Peyer's patch (tissue), 4 donors: ENCODE measurements at regions not wholly inside any gene's neighbourhood (a gene's known extent, or its start where the extent isn't known, plus 50 kb on each side); places are given as distances from the start of the nearest gene placed in this dataset.

Experiments
- DNase-seq, 3 donors: peaks; one replicate each; pipeline ENCODE4 v3.0.0-alpha.2; 2017 to 2019
- H3K27ac ChIP-seq, 4 donors: fragments of 200-600 bp; sonication (generic); one replicate each; pipeline ENCODE4 v1.5.1; 2016 to 2019
- H3K27me3 ChIP-seq, 2 donors: fragments of 200-600 bp; sonication (generic); one replicate each; pipeline ENCODE4 v1.5.1; 2019
- H3K36me3 ChIP-seq, 3 donors: fragments of 200-600 bp; sonication (generic); one replicate each; pipeline ENCODE4 v1.5.1; 2016 to 2019
- H3K4me1 ChIP-seq, 4 donors: fragments of 200-600 bp; sonication (generic); one replicate each; pipeline ENCODE4 v1.5.1; 2016 to 2019
- H3K4me3 ChIP-seq, 4 donors: fragments of 200-600 bp; sonication (generic); 1 replicate in 3 of 4; 2 replicates in 1 of 4; pipeline ENCODE4 v1.5.1; 2016 to 2019; ENCODE audit warnings: mild to moderate bottlenecking in 1 of 4
- H3K9me3 ChIP-seq, 4 donors: fragments of 200-600 bp; sonication (generic); one replicate each; pipeline ENCODE4 v1.5.1; 2016 to 2019; ENCODE audit warnings: mild to moderate bottlenecking in 1 of 4
- CTCF ChIP-seq, 6 experiments: fragments of 450-650 bp in 4 of 6; fragments of 200-600 bp in 2 of 6; sonication (generic) in 1 of 6; IDR thresholded peaks; one replicate each; pipeline ENCODE4 v1.5.1; 2017 to 2019; ENCODE audit warnings: antibody characterized with exemption in 6 of 6, mild to moderate bottlenecking in 3 of 6, moderate library complexity in 1 of 6
- POLR2A ChIP-seq, 2 donors: fragments of 450-650 bp; IDR thresholded peaks; one replicate each; pipeline ENCODE4 v1.5.1; 2017; ENCODE audit warnings: antibody characterized with exemption in 2 of 2, mild to moderate bottlenecking in 2 of 2, moderate library complexity in 2 of 2

GRCh38 chr9:82621447-82621846 is 441.5 kb downstream of the RASEF start:
- Histone ChIP-seq H3K36me3 (no peaks in the 10 kb centered on the region), H3K4me1 (no peaks in the 10 kb centered on the region), H3K27ac (no peak overlapping the region), H3K27me3 (no peaks in the 10 kb centered on the region), H3K9me3 (no peaks in the 10 kb centered on the region), H3K4me3 (no peak overlapping the region)
- TF ChIP-seq CTCF (IDR thresholded peaks at IDR 0.05) (no peak), POLR2A (IDR thresholded peaks at IDR 0.05) (no peak)
- DNase-seq: no peak

- Histone ChIP-seq H3K27me3 (no peaks in the 10 kb centered on the region), H3K4me3 (no peak overlapping the region), H3K4me1 (no peaks in the 10 kb centered on the region), H3K9me3 (no peaks in the 10 kb centered on the region), H3K36me3 (no peaks in the 10 kb centered on the region), H3K27ac (no peak overlapping the region)
- TF ChIP-seq POLR2A (IDR thresholded peaks at IDR 0.05) (no peak), CTCF (IDR thresholded peaks at IDR 0.05) (no peak)
- DNase-seq: no peak
These were observed 425.6 kb downstream of the RASEF start for GRCh38 chr9:82637368-82637767.

- Histone ChIP-seq H3K4me1 (no peaks in the 10 kb centered on the region), H3K27me3 (no peaks in the 10 kb centered on the region), H3K27ac (no peak overlapping the region), H3K9me3 (no peaks in the 10 kb centered on the region), H3K4me3 (no peak overlapping the region), H3K36me3 (no peaks in the 10 kb centered on the region)
- TF ChIP-seq CTCF (IDR thresholded peaks at IDR 0.05): no peak
- TF ChIP-seq POLR2A (IDR thresholded peaks at IDR 0.05): no peak
- no peak for DNase-seq
These were observed 417.3 kb downstream of the RASEF start for GRCh38 chr9:82645600-82645999.

GRCh38 chr9:82650368-82650767 is 412.6 kb downstream of the RASEF start:
- H3K4me1 ChIP-seq: no peaks in the 10 kb centered on the region
- H3K9me3 ChIP-seq: no peaks in the 10 kb centered on the region
- no peak overlapping the region for H3K4me3 ChIP-seq
- H3K27me3 ChIP-seq: no peaks in the 10 kb centered on the region
- no peaks in the 10 kb centered on the region for H3K36me3 ChIP-seq
- DNase-seq: no peak
- no peak for TF ChIP-seq CTCF (IDR thresholded peaks at IDR 0.05)
- H3K27ac ChIP-seq: no peak overlapping the region

GRCh38 chr9:82651474-82651873 is 411.5 kb downstream of the RASEF start:
- Histone ChIP-seq H3K27me3 (no peaks in the 10 kb centered on the region), H3K4me1 (no peaks in the 10 kb centered on the region), H3K36me3 (no peaks in the 10 kb centered on the region), H3K4me3 (no peak overlapping the region), H3K9me3 (no peaks in the 10 kb centered on the region), H3K27ac (no peak overlapping the region)
- no peak for DNase-seq
- TF ChIP-seq CTCF (IDR thresholded peaks at IDR 0.05) (no peak), POLR2A (IDR thresholded peaks at IDR 0.05) (no peak)

GRCh38 chr9:82665324-82665723 is 397.6 kb downstream of the RASEF start:
- no peaks in the 10 kb centered on the region for H3K36me3 ChIP-seq
- no peak overlapping the region for H3K27ac ChIP-seq
- H3K4me1 ChIP-seq: no peaks in the 10 kb centered on the region
- H3K27me3 ChIP-seq: no peaks in the 10 kb centered on the region
- H3K9me3 ChIP-seq: no peaks in the 10 kb centered on the region
- TF ChIP-seq POLR2A (IDR thresholded peaks at IDR 0.05): no peak
- TF ChIP-seq CTCF (IDR thresholded peaks at IDR 0.05): no peak
- no peak overlapping the region for H3K4me3 ChIP-seq
- DNase-seq: no peak
